Dendritic cell treated with granulocyte-macrophage colony-stimulating factor and Interleukin-4, amounts not matched to agents 40 ng/mL and 50 ng/mL, for 4 days (primary cell): ENCODE measurements at regions not wholly inside any gene's neighbourhood (a gene's known extent, or its start where the extent isn't known, plus 50 kb on each side); places are given as distances from the start of the nearest gene placed in this dataset.

Experiments used
- H3K27ac Mint-ChIP-seq: one replicate; pipeline ENCODE4 v1.8.0; 2022; ENCODE audit warnings: mild to moderate bottlenecking, mixed read lengths
- H3K27me3 Mint-ChIP-seq: one replicate; pipeline ENCODE4 v1.8.0; 2022; ENCODE audit warnings: mild to moderate bottlenecking, mixed read lengths
- H3K36me3 Mint-ChIP-seq: one replicate; pipeline ENCODE4 v1.8.0; 2022; ENCODE audit warnings: low read depth, mixed read lengths
- H3K4me1 Mint-ChIP-seq: one replicate; pipeline ENCODE4 v1.8.0; 2022; ENCODE audit warnings: low read depth, mixed read lengths
- H3K4me3 Mint-ChIP-seq: one replicate; pipeline ENCODE4 v1.8.0; 2022; ENCODE audit warnings: mild to moderate bottlenecking, moderate library complexity, mixed read lengths
- H3K9me3 Mint-ChIP-seq: one replicate; pipeline ENCODE4 v1.8.0; 2022; ENCODE audit warnings: mixed read lengths
- intact Hi-C: fragments of 100-400 bp; cut with micrococcal nuclease; formaldehyde crosslinking; loops from one replicate; pipeline ENCODE4 v1.15.0; 2022

DNA sequence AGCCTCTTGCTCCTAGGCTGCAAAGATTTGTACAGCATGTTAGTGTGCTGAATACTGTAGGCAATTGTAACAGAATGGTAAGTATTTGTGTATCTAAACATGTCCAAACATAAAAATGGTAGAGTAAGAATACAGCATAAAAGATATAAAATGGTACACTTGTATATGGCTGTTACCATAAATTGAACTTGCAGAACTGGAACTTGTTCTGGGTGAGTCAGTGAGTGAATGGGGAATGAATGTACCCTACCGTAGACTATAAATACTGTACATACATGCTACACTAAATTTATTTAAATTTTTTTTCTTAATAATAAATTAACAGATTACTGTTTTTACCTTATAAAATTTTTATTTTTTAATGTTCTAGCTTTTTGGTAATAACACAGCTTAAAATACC is 858.7 kb downstream of the ROBO2 start:
- Mint-ChIP-seq H3K9me3 (peaks cover 13% of the 10 kb centered on the region), H3K4me3 (no peak overlapping the region), H3K36me3 (no peaks in the 10 kb centered on the region), H3K27ac (no peak overlapping the region), H3K27me3 (no peaks in the 10 kb centered on the region), H3K4me1 (no peaks in the 10 kb centered on the region)
- intact Hi-C loops, result no loop called here

DNA sequence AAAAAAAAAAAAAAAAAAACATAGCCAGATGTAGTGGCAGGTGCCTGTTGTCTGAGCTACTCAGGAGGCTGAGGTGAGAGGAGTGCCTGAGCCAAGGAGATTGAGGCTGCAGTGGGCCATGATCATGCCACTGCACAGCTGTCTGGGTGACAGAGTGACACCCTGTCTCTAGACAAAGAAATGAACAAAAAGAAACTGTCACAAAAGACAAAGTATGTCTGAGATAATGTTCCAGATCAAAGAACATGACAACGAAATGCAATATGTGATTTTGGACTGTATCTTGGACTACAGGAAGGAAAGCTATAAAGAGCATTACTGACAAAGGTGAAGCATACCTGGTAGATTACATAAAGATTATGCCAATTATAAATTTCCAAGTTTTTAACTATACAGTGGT is 862.8 kb downstream of the ROBO2 start:
- no peak overlapping the region for H3K27ac Mint-ChIP-seq
- H3K36me3 Mint-ChIP-seq, result no peaks in the 10 kb centered on the region
- peaks cover 23% of the 10 kb centered on the region for H3K9me3 Mint-ChIP-seq
- H3K4me3 Mint-ChIP-seq, result no peak overlapping the region
- intact Hi-C loops, result no loop called here
- no peaks in the 10 kb centered on the region for H3K27me3 Mint-ChIP-seq
- no peaks in the 10 kb centered on the region for H3K4me1 Mint-ChIP-seq

DNA sequence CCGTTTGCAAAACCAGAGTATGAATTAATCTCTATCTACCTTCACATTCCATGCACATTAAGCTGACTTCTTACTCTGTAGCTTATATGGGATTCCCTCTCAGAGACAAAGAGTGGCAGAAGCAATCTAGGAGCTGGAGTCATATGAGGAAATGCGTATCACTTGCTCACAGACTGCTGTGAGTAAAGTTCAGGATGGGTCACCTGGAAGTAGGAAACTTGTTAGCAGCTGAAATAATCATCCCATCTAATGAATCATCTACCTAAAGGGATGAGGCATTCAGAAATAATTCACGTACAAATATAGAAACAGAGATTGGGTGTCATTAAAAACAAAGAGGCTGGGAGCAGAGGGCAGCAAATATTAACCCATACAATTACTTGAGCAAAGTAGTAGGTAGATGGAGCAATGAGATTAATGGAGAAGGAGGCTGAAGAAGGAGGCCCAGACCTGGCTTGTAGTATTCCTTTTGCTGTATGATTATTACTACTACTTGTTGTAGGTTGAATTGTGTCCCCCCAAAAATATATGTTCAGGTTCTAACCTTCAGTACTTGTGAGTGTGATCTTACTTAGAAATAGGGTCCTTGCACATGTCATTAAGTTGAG is 866.3 kb downstream of the ROBO2 start:
- intact Hi-C loops, result no loop called here
- Mint-ChIP-seq H3K4me1 (no peaks in the 10 kb centered on the region), H3K36me3 (no peaks in the 10 kb centered on the region), H3K27ac (no peak overlapping the region), H3K4me3 (no peak overlapping the region), H3K27me3 (no peaks in the 10 kb centered on the region), H3K9me3 (peaks cover 24% of the 10 kb centered on the region)

DNA sequence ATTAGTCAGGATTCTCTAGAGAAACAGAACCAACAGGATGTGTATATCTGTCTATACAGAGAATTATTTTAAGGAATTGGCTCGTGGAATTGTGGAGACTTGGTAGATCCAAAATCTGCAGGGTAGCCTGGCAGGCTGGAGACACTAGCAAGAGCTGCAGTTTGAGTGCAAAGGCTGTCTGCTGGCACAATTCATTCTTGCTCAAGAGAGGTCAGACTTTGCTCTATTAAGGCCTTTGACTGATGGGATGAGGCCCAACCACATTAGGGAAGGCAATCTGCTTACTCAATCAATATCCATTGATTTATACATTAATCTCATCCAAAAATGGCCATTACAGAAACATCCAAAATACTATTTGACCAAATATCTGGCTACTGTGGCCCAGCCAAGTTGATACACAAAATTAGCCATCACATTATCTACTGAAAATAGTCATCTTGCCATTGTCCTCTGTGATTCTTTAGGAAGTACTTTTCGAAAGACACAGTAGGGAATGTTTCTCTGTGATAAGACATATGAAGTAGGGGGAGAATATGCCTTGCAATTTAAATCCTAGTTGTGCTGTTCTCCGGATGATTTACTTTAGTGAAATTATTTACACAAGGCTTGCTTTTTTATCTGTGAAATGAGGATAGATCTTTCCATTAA is 873.8 kb downstream of the ROBO2 start:
- Mint-ChIP-seq H3K27me3 (no peaks in the 10 kb centered on the region), H3K4me3 (no peak overlapping the region), H3K27ac (no peak overlapping the region), H3K36me3 (no peaks in the 10 kb centered on the region), H3K9me3 (peaks cover 8% of the 10 kb centered on the region), H3K4me1 (no peaks in the 10 kb centered on the region)
- intact Hi-C loops, result no loop called here

DNA sequence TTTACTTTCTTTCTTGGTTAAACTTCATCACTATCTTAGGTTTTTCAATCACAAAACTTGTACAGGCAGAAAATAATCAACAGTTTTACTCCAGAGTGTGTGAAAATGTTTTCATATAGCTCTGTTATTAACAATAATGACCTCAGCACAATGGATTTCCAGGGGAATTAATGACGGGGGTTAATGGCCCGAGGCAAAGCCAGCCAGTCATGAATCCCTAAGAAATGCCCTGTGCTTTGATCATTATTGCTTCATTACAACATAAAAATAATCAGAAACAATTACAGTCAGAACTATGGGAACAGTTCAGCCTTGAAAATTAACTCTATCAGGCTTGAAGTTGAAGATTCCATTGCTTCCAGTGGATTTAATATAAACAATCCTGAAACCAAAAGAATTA is 875.4 kb downstream of the ROBO2 start:
- H3K27ac Mint-ChIP-seq, result no peak overlapping the region
- peaks cover 23% of the 10 kb centered on the region for H3K9me3 Mint-ChIP-seq
- no peaks in the 10 kb centered on the region for H3K36me3 Mint-ChIP-seq
- no peaks in the 10 kb centered on the region for H3K4me1 Mint-ChIP-seq
- no peak overlapping the region for H3K4me3 Mint-ChIP-seq
- intact Hi-C loops, result no loop called here
- no peaks in the 10 kb centered on the region for H3K27me3 Mint-ChIP-seq

DNA sequence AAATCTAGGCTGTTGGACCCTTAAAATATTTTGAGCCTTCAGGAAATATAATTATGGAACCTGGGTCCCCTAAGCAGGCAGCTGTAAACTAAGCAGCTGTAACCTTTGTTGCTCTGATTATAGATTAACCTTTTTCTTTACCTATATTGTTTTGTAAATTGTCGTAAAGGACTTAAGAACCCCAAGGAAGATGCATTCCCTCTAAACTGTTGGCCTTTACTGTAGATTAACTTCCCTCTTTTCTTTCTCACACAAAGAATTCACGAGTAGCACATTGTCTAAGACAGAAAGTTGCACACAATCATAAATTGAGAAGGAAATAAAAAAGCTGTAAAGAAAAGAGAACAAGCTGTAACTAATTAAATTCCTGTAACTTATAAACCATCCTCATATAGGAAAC is 877.3 kb downstream of the ROBO2 start:
- intact Hi-C loops, result no loop called here
- Mint-ChIP-seq H3K27me3 (no peaks in the 10 kb centered on the region), H3K9me3 (peaks cover 30% of the 10 kb centered on the region), H3K27ac (no peak overlapping the region), H3K4me3 (no peak overlapping the region), H3K36me3 (no peaks in the 10 kb centered on the region), H3K4me1 (no peaks in the 10 kb centered on the region)

DNA sequence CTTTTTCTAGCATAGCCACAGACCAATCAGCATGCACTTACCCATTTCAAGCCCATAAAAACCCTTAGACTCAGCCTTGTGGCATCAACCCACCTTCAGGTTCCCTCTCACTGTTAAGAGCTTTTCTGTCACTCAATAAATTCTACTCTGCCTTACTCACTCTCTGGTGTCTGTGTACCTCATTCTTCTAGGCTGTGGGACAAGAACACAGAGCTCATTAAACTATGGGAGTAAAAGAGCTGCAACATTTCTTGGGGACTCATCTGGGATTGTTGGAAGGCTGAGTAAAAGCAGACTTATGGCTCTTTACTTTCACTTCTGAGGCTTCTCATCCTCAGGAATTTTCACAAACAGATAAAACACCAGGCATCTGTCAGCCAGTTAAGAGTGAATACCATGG is 879.3 kb downstream of the ROBO2 start:
- Mint-ChIP-seq H3K4me3 (no peak overlapping the region), H3K27ac (no peak overlapping the region), H3K9me3 (peaks cover 35% of the 10 kb centered on the region), H3K36me3 (no peaks in the 10 kb centered on the region), H3K27me3 (no peaks in the 10 kb centered on the region), H3K4me1 (no peaks in the 10 kb centered on the region)
- intact Hi-C loops, result no loop called here

DNA sequence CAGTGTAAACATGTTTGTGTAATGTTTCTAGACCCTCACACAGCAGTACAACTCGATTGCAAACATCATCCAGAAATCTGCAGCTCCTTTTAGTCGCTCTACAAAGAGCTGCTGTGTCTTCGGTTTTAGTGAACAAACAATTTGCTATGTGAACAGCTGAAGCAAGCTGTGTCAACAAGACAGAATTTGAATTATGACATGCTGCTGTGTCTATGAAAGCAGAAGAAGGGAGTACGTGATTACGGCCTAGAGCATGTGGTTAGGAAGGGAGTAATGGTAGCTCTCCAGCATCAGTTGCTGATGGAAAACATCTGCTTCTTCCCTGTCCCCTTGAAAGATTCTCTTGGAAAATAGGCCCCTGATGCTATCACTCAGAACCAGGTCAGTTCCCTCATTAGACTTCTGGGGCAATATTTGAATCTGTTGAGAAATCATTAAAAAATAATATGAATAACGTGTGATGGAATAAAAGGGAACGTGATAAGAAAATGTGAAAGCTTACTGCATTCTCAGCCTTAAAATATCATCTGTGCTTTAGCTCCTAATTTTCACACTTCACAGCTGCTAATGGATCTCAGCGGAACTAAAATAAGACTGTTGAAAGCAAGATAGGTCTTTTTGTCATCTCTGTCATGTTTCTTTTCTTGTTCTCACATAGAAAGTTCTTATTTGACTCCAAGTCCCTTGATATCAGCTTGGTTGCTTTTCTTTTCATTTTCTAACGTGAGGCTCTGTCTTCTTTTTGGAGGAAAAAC is 891.5 kb downstream of the ROBO2 start:
- Mint-ChIP-seq H3K27ac (no peak overlapping the region), H3K4me3 (no peak overlapping the region), H3K27me3 (no peaks in the 10 kb centered on the region), H3K4me1 (no peaks in the 10 kb centered on the region), H3K36me3 (no peaks in the 10 kb centered on the region), H3K9me3 (no peaks in the 10 kb centered on the region)
- intact Hi-C loops, result no loop called here

DNA sequence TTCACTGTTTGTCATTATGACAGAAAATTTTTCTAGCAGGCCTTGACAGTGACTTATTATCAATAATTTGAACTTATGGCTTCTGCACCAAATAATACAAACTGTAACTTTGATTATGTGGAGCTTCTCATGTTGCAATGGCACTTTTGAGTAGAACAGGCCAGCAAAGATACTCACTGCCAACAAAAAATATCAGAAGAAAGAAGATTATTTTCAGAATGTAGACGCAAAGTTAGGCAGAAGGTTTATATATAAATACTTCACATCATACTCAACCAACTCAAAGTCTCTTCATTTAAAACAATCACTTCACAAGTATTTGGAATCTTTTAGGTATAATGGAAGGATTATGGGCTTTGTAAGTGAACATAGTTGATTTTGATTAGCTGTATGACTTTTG is 893.0 kb downstream of the ROBO2 start:
- no peak overlapping the region for H3K4me3 Mint-ChIP-seq
- no peaks in the 10 kb centered on the region for H3K9me3 Mint-ChIP-seq
- H3K27ac Mint-ChIP-seq, result no peak overlapping the region
- no peaks in the 10 kb centered on the region for H3K36me3 Mint-ChIP-seq
- no peaks in the 10 kb centered on the region for H3K4me1 Mint-ChIP-seq
- H3K27me3 Mint-ChIP-seq, result no peaks in the 10 kb centered on the region
- intact Hi-C loops, result no loop called here

DNA sequence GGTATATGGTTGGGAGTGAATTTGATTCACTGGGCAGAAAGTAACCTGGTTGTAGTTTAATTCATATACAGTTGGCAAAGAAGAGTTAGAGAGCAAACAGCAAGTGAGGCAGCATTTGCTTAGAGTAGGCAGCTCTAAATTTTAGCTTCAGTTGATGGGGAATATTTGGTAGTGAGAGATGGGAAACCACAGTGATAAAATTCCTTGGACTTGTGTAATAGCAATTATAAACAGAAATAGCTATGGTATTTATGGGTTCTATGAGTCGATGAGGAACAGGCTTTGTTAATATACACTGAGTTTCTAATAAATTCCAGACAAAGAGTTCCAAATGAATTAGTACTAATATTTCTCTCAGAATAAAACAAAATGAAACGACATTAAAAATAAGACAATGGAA is 894.0 kb downstream of the ROBO2 start:
- H3K4me3 Mint-ChIP-seq, result no peak overlapping the region
- no peaks in the 10 kb centered on the region for H3K4me1 Mint-ChIP-seq
- H3K9me3 Mint-ChIP-seq, result no peaks in the 10 kb centered on the region
- no peak overlapping the region for H3K27ac Mint-ChIP-seq
- no peaks in the 10 kb centered on the region for H3K36me3 Mint-ChIP-seq
- intact Hi-C loops, result no loop called here
- H3K27me3 Mint-ChIP-seq, result no peaks in the 10 kb centered on the region

DNA sequence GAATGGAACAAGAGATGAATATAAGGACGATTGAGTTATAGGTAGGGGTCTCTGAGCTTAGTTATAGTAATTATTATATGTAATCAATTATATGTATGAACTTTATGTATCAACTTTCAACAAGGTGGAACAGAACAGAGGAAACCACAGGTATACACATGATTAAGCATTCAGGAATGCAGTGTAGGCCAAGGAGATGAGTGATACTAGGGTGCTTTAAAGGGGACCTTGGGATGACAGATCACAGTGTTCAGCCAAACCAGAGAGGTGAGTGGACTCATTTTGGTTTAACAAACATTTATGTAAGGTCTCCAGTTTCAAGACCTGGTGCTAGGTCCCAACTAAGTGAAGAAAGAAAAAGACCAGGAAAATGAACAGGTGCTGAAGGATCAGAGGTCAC is 895.5 kb downstream of the ROBO2 start:
- H3K4me3 Mint-ChIP-seq, result no peak overlapping the region
- H3K27ac Mint-ChIP-seq, result no peak overlapping the region
- H3K27me3 Mint-ChIP-seq, result no peaks in the 10 kb centered on the region
- H3K9me3 Mint-ChIP-seq, result no peaks in the 10 kb centered on the region
- H3K36me3 Mint-ChIP-seq, result no peaks in the 10 kb centered on the region
- intact Hi-C loops, result no loop called here
- H3K4me1 Mint-ChIP-seq, result no peaks in the 10 kb centered on the region

DNA sequence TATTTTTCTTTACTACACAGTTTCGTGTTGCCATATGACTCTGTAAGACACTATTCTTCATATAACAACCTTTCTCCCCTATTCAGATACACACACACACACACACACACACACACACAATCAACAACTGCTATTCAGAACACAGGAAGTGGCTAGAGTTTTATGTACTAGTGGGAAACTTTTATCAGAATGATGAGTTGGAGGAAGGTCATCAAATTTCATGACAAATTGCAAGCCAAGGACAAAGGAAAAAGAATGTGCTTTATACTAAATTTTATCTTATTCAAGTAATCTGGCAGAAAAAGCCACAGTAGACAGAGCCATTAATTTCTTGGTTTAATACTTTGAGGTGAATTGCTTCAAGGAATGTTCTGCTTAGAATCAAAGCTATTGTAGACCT is 899.8 kb downstream of the ROBO2 start:
- intact Hi-C loops, result no loop called here
- no peak overlapping the region for H3K27ac Mint-ChIP-seq
- H3K27me3 Mint-ChIP-seq, result no peaks in the 10 kb centered on the region
- H3K4me1 Mint-ChIP-seq, result no peaks in the 10 kb centered on the region
- no peaks in the 10 kb centered on the region for H3K9me3 Mint-ChIP-seq
- no peaks in the 10 kb centered on the region for H3K36me3 Mint-ChIP-seq
- no peak overlapping the region for H3K4me3 Mint-ChIP-seq

DNA sequence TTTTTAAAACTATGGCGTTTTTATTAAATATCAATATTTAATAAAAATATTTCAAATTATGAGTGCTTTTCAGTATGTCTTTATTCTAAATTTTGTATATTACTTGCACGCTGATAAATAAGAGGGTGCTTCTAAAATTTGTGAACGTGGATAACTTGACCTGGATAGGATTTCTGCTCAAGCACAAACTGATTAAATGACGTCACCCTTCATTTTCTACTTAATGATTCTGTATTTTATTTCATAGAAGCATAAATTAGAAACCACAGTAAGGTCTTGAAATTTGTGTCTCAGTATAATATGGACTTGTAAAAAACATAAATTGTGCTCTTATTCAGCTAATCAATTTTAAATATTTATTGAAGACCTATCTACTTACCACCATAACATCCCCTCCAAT is 903.7 kb downstream of the ROBO2 start:
- Mint-ChIP-seq H3K36me3 (no peaks in the 10 kb centered on the region), H3K27me3 (no peaks in the 10 kb centered on the region), H3K9me3 (no peaks in the 10 kb centered on the region), H3K4me1 (no peaks in the 10 kb centered on the region), H3K4me3 (no peak overlapping the region), H3K27ac (no peak overlapping the region)
- intact Hi-C loops, result no loop called here

DNA sequence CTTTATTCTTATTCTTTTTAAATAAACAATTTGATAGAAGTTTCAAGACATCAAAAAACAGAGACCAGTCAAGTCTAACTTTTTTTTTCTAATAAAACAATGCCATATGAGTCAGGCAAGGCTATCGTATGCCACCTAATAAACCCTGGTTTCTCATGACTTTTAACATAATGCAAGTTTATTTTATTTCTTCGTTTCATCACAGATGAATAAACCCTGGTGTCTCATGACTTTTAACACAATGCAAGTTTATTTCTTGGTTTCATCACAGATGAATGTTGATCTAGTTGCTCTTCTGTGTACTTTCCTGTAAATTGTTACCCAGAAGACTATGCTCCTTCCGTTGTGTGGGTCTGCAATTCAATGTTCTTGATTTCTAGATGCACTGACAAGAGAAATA is 905.4 kb downstream of the ROBO2 start:
- Mint-ChIP-seq H3K27me3 (no peaks in the 10 kb centered on the region), H3K36me3 (no peaks in the 10 kb centered on the region), H3K9me3 (peaks cover 7% of the 10 kb centered on the region), H3K27ac (no peak overlapping the region), H3K4me1 (no peaks in the 10 kb centered on the region), H3K4me3 (no peak overlapping the region)
- intact Hi-C loops, result no loop called here

DNA sequence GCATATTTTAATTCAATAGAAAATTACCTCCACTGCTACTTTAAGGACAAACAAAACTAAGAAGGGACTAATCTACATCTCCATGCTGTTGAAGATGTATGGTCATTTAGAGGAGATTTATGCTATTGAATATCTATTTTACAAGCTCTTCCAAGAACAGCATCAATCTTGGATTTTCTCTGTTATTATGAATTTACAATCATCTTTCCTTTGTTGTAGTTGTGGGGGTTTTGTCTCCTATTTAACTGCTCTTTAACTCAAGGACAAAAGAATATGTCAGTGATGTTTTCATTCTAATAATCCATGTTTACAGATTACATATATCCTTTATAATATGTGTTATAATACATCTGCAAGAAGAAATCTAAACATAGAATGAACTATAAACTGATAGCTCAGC is 907.8 kb downstream of the ROBO2 start:
- Mint-ChIP-seq H3K27ac (no peak overlapping the region), H3K4me3 (no peak overlapping the region), H3K4me1 (no peaks in the 10 kb centered on the region), H3K27me3 (no peaks in the 10 kb centered on the region), H3K36me3 (no peaks in the 10 kb centered on the region), H3K9me3 (peaks cover 10% of the 10 kb centered on the region)
- intact Hi-C loops, result no loop called here
